Stimulated activated CD4-positive, alpha-beta T cell treated with anti-CD3 and anti-CD28 coated beads, Interleukin-15, amount 100 ng/mL, for 48 hours (primary cell): ENCODE measurements at regions not wholly inside any gene's neighbourhood (a gene's known extent, or its start where the extent isn't known, plus 50 kb on each side); places are given as distances from the start of the nearest gene placed in this dataset.
"Not testable (repeated sequence)": the region's sequence is repeated elsewhere in the genome, so short reads cannot be mapped to it uniquely, and the experiment has no call there.

Source experiments
- DNase-seq, 2 donors: peaks; one replicate each; pipeline ENCODE4 v3.0.0-alpha.2; 2020; ENCODE audit warnings: low read depth in 2 of 2

DNA sequence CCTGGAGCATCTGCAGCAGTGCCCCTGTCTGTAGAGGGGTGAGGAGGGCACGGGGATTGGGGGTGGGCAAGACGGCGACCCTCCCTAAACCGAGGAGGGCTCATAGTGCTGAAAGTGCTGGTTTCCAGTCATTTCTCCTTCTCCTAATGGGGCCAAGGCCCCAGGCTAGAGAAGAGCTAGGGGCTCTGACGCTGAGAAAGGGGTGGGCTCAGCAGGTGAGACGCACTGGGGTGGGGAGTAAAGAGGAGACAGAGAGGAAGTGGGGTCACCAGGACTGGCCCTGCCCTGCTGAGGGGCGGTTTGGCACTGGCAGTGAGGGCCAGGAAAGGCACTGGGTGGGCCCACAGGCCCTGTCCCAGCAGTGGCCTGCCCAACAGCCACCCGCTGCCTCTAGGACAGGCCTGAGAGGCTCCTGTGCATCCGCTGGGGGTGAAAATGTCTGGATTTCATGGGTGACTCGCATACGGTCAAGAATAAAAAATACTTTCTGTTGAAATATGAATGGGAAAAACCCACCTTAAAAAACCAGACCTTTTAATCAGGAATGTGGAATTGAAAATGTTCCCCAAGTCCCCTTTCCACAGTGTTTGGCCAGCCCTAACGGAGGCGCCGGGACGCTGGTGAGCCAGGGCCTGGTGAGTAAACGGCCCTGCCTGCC lies 122.4 kb upstream of the SMURF2 start:
- no peak for DNase-seq

DNA sequence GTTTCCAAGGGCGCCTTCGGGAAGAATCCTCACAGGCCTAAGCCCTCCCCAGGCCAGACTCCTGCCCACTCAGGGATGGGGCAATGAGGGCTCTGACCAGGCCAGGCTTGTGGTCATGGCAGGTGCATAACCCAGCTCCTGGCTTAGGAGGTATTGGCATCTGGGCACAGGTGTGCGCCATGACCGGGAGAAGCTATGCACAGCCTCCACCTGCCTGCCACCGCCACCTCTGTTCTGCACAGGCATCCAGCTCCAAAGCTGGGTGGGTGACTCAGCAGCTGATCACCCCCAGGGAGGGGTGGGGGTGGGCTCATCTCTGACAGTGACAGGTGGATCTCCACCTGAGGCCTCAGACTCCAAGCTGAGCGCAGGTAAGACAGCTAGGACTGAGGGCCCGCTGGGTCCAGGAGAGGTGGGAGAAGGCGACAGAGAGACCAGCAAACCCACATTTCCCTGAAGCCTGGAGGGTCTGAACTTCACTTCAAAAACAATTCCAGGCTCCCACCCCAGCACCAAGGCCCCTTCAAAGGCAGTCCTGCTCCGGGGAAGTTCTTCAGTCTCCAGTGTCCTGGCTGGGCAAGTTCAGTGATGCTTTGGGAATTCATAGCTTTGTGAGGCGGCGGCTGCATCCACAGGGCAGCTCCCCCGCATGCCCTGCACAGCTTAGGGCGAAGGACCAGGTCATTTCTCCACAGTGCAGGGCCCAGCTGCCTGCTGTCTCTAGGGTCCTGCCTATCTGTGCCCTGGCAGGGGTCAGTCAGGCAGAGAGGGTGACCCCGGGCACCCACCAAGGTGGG lies 121.6 kb upstream of the SMURF2 start:
- DNase-seq = no peak

DNA sequence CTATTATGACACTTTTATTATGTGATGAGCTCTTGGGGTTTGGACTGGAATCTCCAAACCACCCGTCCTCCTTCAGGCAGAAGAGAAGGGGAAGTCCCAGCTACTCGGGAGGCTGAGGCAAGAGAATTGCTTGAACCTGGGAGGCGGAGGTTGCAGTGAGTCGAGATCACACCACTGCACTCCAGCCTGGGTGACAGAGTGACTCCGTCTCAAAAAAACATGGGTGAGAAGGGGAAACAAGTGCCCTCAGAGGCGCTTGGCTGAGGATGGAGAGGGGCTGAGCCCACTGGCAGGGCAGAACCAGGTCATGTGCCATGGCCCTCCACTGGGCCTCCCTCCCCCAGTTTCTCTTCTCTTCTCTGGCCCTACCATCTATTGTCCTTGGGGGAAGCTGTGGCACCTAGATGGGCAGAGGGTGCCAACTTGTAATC lies 120.9 kb upstream of the SMURF2 start:
- DNase-seq = no peak

DNA sequence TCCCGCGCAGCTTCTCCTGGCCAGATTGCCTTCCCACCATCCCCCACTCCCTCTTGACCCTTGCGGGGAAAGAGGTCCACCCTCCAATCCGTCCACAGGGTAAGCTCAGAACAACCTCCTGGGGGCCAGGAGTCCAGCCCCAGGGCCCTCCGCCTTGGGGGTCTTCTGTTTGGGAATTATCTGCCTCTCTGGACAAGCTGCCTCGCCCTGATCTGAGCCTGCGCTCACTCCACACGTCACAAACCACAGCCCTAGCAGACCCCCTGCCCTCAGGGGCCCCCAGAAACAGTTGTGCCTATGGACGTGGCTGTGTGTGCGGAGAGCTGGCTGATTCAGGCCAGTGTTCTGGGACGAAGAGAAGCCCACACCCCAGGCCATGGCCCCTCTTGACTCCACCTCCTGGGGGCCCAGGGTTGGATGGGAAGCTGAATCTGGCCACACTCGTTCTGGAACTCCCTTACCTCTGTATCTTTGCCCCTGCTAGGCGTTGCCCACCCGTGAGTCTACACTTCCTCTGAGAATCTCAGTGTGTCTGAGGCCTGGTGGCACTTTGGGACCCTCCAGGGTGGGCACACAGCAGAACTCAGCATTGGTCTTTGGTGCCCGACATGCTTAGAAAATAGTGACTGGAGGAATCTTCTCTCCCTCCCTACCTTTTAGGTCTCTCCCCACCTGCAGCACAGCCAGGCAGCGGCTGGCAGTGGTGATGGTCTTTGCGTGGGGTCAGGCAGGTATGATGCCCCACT lies 119.9 kb upstream of the SMURF2 start:
- DNase-seq = no peak

GRCh38 chr17:64781014-64781756 lies 119.1 kb upstream of the SMURF2 start:
- DNase-seq = no peak

- peak; percentile 55 to 68 for DNase-seq
Measured at GRCh38 chr17:64780096-64781013, 118.2 kb upstream of the SMURF2 start.

DNA sequence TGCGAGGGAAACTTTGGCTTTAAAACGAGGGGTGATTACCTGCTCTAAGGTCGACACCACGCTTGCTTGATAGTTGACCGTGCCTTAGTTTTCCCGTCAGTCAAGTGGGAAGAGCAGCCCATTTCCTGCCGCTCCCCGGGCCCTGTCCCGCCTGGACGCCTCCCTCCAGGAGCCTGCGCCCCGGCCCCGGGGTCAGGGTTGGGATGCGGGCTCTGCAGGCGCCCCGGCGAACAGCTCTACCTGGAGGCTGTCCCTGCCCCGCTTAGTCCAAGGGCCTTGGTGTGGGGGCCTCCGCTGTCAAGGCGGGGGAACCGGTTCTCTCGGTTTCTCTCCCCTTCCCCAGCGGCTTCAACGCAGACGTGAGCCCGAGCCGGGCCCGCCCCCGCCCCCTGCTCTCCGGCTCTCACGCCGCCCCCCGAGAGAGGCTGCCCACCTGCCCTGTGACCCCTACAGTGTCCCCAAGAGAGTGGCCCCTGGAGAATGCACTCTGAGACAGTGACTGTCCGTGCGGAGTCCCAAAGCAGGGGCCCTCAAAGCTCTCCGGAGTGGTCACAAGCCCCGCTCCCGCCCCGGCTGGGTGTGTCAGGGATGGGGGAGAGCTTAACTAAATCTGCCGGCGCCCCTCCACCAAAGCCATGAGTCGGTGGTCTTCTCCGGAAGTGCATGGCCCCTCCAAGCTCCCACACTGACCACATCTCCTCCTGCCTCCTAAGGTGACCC lies 117.4 kb upstream of the SMURF2 start:
- no peak for DNase-seq

DNA sequence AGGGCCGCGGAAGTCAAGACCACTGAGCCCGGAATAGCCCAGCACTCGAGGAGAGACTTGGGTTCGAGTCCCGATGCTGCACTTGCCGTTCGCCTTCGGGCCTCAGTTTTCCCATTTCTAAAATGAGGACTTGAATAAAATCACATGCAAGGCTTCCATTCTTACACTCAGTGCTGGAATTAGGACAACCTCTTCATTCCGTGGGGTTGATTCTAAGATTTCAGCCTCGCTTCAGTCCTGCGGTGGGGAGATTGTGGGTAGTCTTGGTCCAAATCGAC lies 116.9 kb upstream of the SMURF2 start:
- DNase-seq = not testable (repeated sequence)

- no peak for DNase-seq
Measured at GRCh38 chr17:64778240-64779097, 116.4 kb upstream of the SMURF2 start.

DNA sequence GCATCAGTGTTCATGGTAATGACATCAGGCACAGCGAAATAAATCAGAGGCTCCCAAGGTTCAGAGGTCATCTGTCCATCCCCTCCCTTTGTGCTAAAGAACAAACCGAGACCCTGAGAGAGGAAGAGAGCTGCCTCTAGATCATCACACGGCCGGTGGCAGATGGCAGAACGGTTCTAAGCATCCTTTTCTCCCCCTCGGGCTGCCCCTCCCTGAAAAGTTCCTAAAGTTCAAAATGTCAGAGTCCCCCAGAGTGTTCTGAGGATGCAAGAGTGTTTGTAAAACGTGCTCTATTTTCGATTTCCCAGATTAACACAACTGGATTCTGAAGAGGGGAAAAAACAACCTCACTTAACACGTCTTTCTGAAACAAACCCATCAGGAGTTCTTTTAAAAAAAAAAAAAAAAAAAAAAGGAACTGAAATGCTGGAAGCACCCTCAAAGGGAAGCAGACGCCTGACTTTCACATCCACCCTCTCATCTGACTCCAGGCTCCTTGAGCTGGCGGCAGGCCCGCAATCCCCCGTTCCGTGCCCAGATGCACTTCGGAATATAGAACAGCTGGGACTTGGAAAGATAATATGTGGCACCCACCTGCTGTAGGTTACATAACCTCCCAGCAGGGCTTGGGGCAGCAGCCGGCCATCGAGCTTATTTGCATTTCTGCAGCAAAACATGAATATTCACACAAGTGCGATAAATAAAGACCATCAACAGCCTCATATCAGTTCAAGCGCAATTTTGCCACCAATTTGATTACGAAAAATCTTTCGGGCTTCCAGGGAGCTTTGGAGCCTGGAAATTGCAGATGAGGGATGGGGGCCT lies 115.5 kb upstream of the SMURF2 start:
- no peak for DNase-seq

DNA sequence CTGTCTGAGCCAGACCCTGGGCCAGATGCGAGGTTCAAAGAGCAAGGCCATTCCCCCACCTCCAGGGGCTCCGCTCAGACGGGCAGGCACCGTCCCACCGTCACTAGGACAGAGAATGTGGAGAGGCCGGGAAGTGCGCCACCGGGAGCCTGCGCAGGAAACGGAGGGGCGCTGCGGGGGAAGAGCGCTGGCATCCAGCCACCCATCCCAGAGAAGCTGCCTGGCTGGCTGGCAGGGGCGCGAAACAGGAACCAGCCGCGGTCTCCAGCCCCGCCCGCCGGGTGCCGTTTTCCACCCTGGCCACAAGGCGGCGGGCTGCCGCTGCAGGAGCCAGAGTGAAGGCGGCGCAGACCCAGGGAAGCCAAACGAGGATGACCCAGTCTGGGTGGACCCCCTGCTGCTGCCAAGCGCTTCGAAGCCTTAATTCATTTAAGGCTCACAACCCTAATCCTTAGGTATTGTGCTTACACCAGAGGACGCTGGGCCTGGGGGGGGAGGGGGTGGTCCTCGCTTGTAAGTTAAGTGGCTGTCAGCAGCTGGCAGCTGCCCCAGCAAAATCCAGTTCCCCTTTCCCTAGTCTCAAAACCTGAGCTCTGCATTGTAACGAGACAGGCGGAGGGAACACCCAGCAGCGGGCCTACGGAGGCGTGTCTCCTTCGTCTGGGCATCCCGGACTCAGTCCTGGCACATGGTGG lies 114.8 kb upstream of the SMURF2 start:
- peak; percentile 40 to 62 for DNase-seq

GRCh38 chr17:64775701-64776570 lies 113.8 kb upstream of the SMURF2 start:
- DNase-seq = no peak

GRCh38 chr17:64774888-64775540 lies 112.9 kb upstream of the SMURF2 start:
- DNase-seq = no peak

- no peak for DNase-seq
Measured at GRCh38 chr17:64773836-64774761, 112.0 kb upstream of the SMURF2 start.

DNA sequence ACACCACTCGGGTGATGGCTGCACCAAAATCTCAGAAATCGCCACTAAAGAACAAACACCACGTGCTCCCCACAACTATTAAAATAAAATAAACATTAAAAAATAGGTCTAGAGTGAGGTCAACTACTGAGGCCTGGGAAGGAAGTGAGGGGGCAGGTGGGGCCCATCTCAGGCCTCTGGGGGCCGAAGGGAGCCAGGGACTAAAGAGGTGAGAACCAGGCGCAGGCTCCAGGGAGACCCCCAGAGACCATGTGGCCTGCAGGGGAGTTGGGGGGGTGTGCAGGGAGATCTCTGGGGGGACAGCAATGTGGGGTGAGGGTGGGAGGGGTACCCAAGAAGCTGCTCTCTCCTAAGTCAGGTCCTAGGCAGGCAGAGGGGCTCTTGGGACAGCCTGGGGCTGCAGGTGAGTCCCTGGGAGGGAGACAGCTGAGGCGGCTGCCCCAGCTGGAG lies 111.3 kb upstream of the SMURF2 start:
- no peak for DNase-seq
